Endodermal cell (in vitro differentiated cells): ENCODE measurements at regions not wholly inside any gene's neighbourhood (a gene's known extent, or its start where the extent isn't known, plus 50 kb on each side); places are given as distances from the start of the nearest gene placed in this dataset.

Experiments used
- DNase-seq: peaks from one replicate; pipeline ENCODE4 v3.0.0-alpha.2; 2017
- H3K27ac ChIP-seq: 2 replicates; pipeline ENCODE4 v1.5.1; 2013; ENCODE audit warnings: mild to moderate bottlenecking, low read depth, low read length, moderate library complexity
- H3K27me3 ChIP-seq: 2 replicates; pipeline ENCODE4 v1.6.1; 2013; ENCODE audit warnings: mild to moderate bottlenecking, low read length, moderate library complexity; ENCODE audit not compliant: insufficient read depth, control insufficient read depth, poor library complexity, severe bottlenecking
- H3K36me3 ChIP-seq: 2 replicates; pipeline ENCODE4 v1.7.0; 2013; ENCODE audit warnings: mild to moderate bottlenecking, low read length, moderate library complexity; ENCODE audit not compliant: control insufficient read depth, insufficient read depth
- H3K4me1 ChIP-seq: one replicate; pipeline ENCODE4 v1.7.0; 2013; ENCODE audit warnings: low read length; ENCODE audit not compliant: control insufficient read depth, insufficient read depth
- H3K4me3 ChIP-seq: 2 replicates; pipeline ENCODE4 v1.5.1; 2013; ENCODE audit warnings: mild to moderate bottlenecking, low read length, moderate library complexity
- H3K9ac ChIP-seq: 2 replicates; pipeline ENCODE4 v1.6.1; 2013; ENCODE audit warnings: mild to moderate bottlenecking, low read length, moderate library complexity; ENCODE audit not compliant: poor library complexity, severe bottlenecking; ENCODE audit errors: extremely low read depth
- H3K9me3 ChIP-seq: 2 replicates; pipeline ENCODE4 v1.6.1; 2013; ENCODE audit warnings: mild to moderate bottlenecking, low read length, moderate library complexity; ENCODE audit not compliant: control insufficient read depth
- H3K27ac Mint-ChIP-seq: 2 replicates; pipeline ENCODE4 v1.8.0; 2020; ENCODE audit warnings: mixed read lengths
- H3K27me3 Mint-ChIP-seq: 2 replicates; pipeline ENCODE4 v1.8.0; 2021; ENCODE audit warnings: mild to moderate bottlenecking, mixed read lengths; ENCODE audit not compliant: insufficient read depth
- H3K36me3 Mint-ChIP-seq: 2 replicates; pipeline ENCODE4 v1.8.0; 2020; ENCODE audit warnings: low read depth, mixed read lengths
- H3K4me1 Mint-ChIP-seq: 2 replicates; pipeline ENCODE4 v1.8.0; 2020; ENCODE audit warnings: mixed read lengths
- H3K4me3 Mint-ChIP-seq: 2 replicates; pipeline ENCODE4 v1.8.0; 2020; ENCODE audit warnings: mild to moderate bottlenecking, moderate library complexity, mixed read lengths
- H3K9me3 Mint-ChIP-seq: 2 replicates; pipeline ENCODE4 v1.8.0; 2020; ENCODE audit warnings: mild to moderate bottlenecking, mixed read lengths
- CTCF ChIP-seq: fragments of 200-600 bp; sonication (generic); conservative IDR thresholded peaks from 2 replicates; pipeline ENCODE4 v1.5.0; 2021; ENCODE audit warnings: antibody characterized with exemption, mild to moderate bottlenecking
- WGBS, 2 experiments: methylation state at CpG; one replicate each; pipeline versions ENCODE4 v1.1.5 to v1.1.7; 2013; ENCODE audit warnings: missing lambda C conversion rate in 2 of 2, mixed read lengths in 1 of 2; ENCODE audit not compliant: insufficient coverage in 1 of 2, insufficient read length in 1 of 2; 5-methylcytosine and 5-hydroxymethylcytosine counted together

DNA sequence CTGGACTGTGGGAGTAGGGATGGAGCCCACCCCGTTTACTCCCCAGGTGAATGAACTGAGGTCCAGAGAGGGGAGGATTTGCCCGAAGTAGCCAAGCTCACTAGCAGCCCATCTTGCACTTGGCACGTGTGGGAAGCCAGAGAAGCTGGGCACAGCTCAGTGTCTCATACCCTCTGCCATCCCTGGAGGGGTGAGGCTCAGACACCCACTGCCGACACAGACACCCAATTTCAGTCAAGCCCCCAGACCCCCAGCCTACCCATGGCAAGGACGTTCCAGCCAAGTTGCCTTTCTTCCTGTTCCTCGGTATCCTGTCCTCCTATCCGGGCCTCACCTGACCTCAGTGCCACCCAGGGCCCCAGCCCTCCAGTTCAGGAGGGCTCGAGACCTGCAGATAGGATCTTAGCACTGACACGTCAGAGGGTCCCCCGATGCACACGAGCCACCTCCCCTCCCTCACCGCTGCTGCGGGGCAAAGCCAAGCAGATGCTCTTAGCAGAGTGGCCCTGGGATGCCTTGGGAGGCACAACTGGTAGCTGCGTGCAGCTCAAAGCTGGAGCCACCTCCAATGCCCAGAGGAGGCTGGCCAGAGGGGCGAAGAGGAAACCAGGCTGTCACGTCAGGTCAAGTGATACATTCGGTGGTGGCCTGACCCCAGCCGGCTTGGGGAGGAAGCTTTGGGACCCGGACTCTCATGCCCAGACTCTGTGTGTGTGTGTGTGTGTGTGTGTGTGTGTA, 90.4 kb upstream of the TNRC6C start:
- no peaks in the 10 kb centered on the region for H3K4me1 Mint-ChIP-seq
- TF ChIP-seq CTCF: no peak
- Histone ChIP-seq H3K36me3 (no peaks in the 10 kb centered on the region), H3K27me3 (no peaks in the 10 kb centered on the region), H3K4me1 (no peaks in the 10 kb centered on the region), H3K9me3 (no peaks in the 10 kb centered on the region), H3K9ac (no peak overlapping the region), H3K4me3 (no peak overlapping the region), H3K27ac (no peak overlapping the region)
- no peak for DNase-seq
- no peak overlapping the region for H3K27ac Mint-ChIP-seq
- 95% methylated on average over 9 to 19 of the region's 19 CpGs for WGBS, 2 experiments
- no peaks in the 10 kb centered on the region for H3K9me3 Mint-ChIP-seq
- H3K4me3 Mint-ChIP-seq: no peak overlapping the region
- H3K27me3 Mint-ChIP-seq: peaks cover 3% of the 10 kb centered on the region
- no peaks in the 10 kb centered on the region for H3K36me3 Mint-ChIP-seq

GRCh38 chr17:77869041-77869599, 89.4 kb upstream of the TNRC6C start:
- Mint-ChIP-seq H3K36me3 (no peaks in the 10 kb centered on the region), H3K27ac (no peak overlapping the region), H3K9me3 (no peaks in the 10 kb centered on the region), H3K4me3 (no peak overlapping the region), H3K4me1 (no peaks in the 10 kb centered on the region), H3K27me3 (peaks cover 5% of the 10 kb centered on the region)
- H3K4me3 ChIP-seq: no peak overlapping the region
- no peaks in the 10 kb centered on the region for H3K4me1 ChIP-seq
- no peak for DNase-seq
- no peak overlapping the region for H3K9ac ChIP-seq
- H3K36me3 ChIP-seq: no peaks in the 10 kb centered on the region
- H3K27me3 ChIP-seq: no peaks in the 10 kb centered on the region
- no peak overlapping the region for H3K27ac ChIP-seq
- TF ChIP-seq CTCF: no peak
- 87 to 97% methylated on average over 8 to 11 of the region's 11 CpGs for WGBS, 2 experiments
- no peaks in the 10 kb centered on the region for H3K9me3 ChIP-seq

- Histone ChIP-seq H3K4me3 (no peak overlapping the region), H3K27me3 (no peaks in the 10 kb centered on the region), H3K27ac (no peak overlapping the region), H3K9ac (no peak overlapping the region), H3K4me1 (no peaks in the 10 kb centered on the region), H3K36me3 (no peaks in the 10 kb centered on the region), H3K9me3 (no peaks in the 10 kb centered on the region)
- 80 to 81% methylated on average over 1 to 10 of the region's 10 CpGs for WGBS, 2 experiments
- TF ChIP-seq CTCF: no peak
- Mint-ChIP-seq H3K9me3 (no peaks in the 10 kb centered on the region), H3K4me1 (no peaks in the 10 kb centered on the region), H3K36me3 (no peaks in the 10 kb centered on the region), H3K27ac (no peak overlapping the region), H3K27me3 (peaks cover 6% of the 10 kb centered on the region), H3K4me3 (no peak overlapping the region)
- DNase-seq: no peak
Measured at GRCh38 chr17:77869665-77870132, 88.8 kb upstream of the TNRC6C start.
